DND-41 (cell line): ENCODE measurements at regions not wholly inside any gene's neighbourhood (a gene's known extent, or its start where the extent isn't known, plus 50 kb on each side); places are given as distances from the start of the nearest gene placed in this dataset.

Experiments used
- CTCF ChIP-seq: IDR thresholded peaks from 2 replicates; pipeline ENCODE4 v1.5.1; 2012; ENCODE audit warnings: borderline replicate concordance, low read length, moderate library complexity, mild to moderate bottlenecking; ENCODE audit not compliant: poor library complexity, severe bottlenecking; ENCODE audit errors: extremely low read depth
- EZH2 ChIP-seq: IDR thresholded peaks from 3 replicates; pipeline ENCODE4 v1.6.1; 2012; ENCODE audit warnings: borderline replicate concordance, low read depth, mild to moderate bottlenecking, moderate library complexity, low read length, inconsistent platforms; ENCODE audit not compliant: severe bottlenecking

GRCh38 chr15:25061808-25062550, 107.2 kb downstream of the SNRPN start:
- no peak for TF ChIP-seq CTCF
- TF ChIP-seq EZH2, result no peak
